ENCODE measurements at regions not wholly inside any gene's neighbourhood (a gene's known extent, or its start where the extent isn't known, plus 50 kb on each side); places are given as distances from the start of the nearest gene placed in this dataset.

DNA sequence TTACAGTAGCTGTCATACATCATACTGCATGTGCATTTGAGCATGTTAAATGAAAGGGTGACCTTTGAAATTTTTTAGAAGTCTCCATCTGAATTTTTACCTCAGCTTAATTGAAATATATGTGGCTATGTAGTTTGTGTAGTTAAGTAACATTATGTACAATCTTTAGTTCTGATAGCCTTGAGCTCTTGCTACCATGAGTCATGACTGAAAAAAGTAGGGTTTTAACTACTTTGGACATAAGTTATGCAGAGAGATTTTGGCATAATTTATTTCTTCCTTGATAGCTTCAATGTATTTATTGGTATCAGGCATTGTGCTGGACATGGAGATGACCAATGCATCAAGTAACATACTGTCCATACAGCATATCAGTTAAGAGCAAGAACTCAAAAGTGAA lies 376.5 kb upstream of the ZNF717 start:
- no peak for DNase-seq (ENCODE audit: low read depth)
- H3K4me3 ChIP-seq (ENCODE audit: low read depth, low read length) = no peak overlapping the region
- TF ChIP-seq, protein P1, sequence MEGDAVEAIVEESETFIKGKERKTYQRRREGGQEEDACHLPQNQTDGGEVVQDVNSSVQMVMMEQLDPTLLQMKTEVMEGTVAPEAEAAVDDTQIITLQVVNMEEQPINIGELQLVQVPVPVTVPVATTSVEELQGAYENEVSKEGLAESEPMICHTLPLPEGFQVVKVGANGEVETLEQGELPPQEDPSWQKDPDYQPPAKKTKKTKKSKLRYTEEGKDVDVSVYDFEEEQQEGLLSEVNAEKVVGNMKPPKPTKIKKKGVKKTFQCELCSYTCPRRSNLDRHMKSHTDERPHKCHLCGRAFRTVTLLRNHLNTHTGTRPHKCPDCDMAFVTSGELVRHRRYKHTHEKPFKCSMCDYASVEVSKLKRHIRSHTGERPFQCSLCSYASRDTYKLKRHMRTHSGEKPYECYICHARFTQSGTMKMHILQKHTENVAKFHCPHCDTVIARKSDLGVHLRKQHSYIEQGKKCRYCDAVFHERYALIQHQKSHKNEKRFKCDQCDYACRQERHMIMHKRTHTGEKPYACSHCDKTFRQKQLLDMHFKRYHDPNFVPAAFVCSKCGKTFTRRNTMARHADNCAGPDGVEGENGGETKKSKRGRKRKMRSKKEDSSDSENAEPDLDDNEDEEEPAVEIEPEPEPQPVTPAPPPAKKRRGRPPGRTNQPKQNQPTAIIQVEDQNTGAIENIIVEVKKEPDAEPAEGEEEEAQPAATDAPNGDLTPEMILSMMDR (IDR thresholded peaks at IDR 0.05; ENCODE audit: insufficient read depth, low read depth, low read length) = no peak

DNA sequence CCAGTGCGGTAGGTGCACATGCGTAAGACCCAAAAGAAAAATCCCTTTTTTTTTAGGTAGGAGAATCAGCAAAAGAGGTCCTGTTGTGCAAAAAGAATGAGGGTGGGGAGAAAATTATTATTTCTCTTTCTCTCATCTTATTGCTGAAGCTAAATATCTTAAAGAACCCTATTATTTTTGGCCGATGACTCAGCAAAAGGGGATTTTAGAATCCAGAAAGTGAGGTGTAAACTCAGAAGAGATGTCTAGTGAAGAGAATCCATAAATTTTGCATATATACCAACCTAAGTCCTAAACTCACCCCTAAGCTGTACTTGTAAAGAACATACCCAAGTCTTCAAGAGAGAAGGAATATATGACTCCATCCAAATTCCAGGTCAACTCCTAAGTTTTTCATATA lies 386.3 kb upstream of the ZNF717 start:
- no peak overlapping the region for H3K4me3 ChIP-seq (ENCODE audit: low read depth, low read length)
- DNase-seq (ENCODE audit: low read depth) = no peak
- TF ChIP-seq, protein P1 (IDR thresholded peaks at IDR 0.05; ENCODE audit: insufficient read depth, low read depth, low read length) = no peak

DNA sequence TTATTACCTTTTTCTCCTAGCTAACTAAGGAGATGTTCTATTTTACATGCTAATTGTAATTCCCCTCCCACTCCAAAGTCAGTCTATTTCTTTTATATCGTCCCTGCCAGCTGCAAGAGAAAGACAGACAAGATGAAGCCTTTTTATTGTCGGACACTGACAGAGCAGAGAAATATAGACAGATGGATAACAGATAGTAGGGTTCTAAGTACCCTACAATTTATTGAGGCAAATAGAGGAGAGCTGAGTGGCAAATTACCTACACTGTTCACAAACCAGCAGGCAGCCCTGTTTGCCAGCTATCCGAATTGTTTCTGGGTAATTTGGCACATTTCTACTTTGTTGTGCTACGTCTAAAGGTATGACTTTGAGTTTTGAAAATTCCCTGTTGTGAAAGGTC lies 392.3 kb upstream of the ZNF717 start:
- no peak for DNase-seq (ENCODE audit: low read depth)
- TF ChIP-seq, protein P1 (IDR thresholded peaks at IDR 0.05; ENCODE audit: insufficient read depth, low read depth, low read length) = no peak
- H3K4me3 ChIP-seq (ENCODE audit: low read depth, low read length) = no peak overlapping the region

DNA sequence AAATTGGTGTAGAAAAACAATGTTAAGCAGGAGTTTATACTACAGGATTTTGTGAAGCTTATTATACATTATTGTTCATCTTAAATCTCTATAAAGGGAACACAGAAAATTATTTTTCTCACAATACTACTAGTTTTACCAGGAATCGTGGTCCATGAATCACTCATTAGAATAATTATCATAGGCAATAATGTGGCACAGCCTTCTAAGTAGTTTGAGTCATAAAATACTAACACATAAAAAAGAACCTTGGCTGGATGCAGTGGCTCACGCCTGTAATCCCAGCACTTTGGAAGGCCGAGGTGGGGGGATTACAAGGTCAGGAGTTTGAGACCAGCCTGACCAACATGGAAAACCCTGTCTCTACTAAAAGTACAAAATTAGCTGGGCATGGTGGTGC lies 393.1 kb upstream of the ZNF717 start:
- H3K4me3 ChIP-seq (ENCODE audit: low read depth, low read length) = no peak overlapping the region
- TF ChIP-seq, protein P1 (IDR thresholded peaks at IDR 0.05; ENCODE audit: insufficient read depth, low read depth, low read length) = no peak
- no peak for DNase-seq (ENCODE audit: low read depth)

DNA sequence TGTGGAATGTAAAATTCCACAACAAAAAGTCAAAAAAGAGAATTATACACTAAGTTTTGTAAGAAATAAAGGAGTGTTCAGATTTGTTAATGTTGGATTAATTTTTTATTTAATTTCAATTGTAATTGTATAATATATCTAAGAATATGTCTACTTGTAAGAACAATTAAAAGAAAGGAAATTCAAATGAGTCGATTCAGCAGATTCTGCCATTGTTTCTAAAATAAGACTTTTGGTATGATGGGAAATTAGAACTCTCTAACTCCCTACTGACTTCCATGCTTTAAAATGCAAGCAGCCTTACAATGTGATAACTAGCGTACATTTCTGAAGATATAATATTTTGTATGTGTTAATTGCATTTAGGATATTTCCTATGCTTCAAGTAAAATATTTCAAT lies 395.9 kb upstream of the ZNF717 start:
- TF ChIP-seq, protein P1 (IDR thresholded peaks at IDR 0.05; ENCODE audit: insufficient read depth, low read depth, low read length) = no peak
- H3K4me3 ChIP-seq (ENCODE audit: low read depth, low read length) = no peak overlapping the region
- no peak for DNase-seq (ENCODE audit: low read depth)

DNA sequence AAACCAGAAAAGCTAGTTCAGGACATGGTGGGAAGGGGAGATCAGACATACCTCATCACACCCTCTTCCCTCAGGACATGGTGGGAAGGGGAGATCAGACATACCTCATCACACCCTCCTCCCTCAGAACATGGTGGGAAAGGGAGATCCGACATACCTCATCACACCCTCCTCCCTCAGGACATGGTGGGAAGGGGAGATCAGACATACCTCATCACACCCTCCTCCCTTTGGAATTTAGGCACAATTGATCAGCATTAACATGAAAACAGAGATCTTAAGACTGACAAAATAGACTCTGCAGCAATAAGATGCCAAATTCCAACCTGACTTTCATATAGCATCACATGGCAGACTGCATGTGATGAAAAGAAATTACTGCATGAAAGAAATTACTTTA lies 412.7 kb upstream of the ZNF717 start:
- TF ChIP-seq, protein P1 (IDR thresholded peaks at IDR 0.05; ENCODE audit: insufficient read depth, low read depth, low read length) = no peak
- DNase-seq (ENCODE audit: low read depth) = no peak
- no peak overlapping the region for H3K4me3 ChIP-seq (ENCODE audit: low read depth, low read length)

DNA sequence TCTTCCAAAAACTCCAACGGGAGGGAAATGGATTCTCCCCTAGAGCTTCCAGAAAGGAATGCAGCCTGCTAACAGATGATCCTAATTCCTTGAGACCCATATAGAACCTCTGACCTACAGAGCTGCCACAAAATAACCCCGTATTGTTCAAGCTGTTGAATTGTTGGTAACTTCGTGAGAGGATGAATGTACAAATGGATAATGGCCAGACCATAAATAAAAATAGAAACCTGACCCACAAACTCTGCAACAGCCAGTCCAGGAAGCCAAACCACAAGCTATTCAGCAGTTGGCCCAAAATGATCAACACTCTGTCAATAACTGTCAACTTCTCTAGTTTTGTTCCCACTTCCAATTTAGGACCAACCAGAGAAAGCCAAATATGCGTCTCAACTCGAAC lies 414.0 kb upstream of the ZNF717 start:
- TF ChIP-seq, protein P1 (IDR thresholded peaks at IDR 0.05; ENCODE audit: insufficient read depth, low read depth, low read length) = no peak
- H3K4me3 ChIP-seq (ENCODE audit: low read depth, low read length) = no peak overlapping the region
- DNase-seq (ENCODE audit: low read depth) = no peak

All from fibroblast of villous mesenchyme (primary cell).